K562 (cell line): ENCODE measurements at regions not wholly inside any gene's neighbourhood (a gene's known extent, or its start where the extent isn't known, plus 50 kb on each side); places are given as distances from the start of the nearest gene placed in this dataset.

Experiments
- ATF7 ChIP-seq: fragments of 450-650 bp; IDR thresholded peaks from 2 replicates; pipeline ENCODE4 v1.7.1; 2014; ENCODE audit warnings: mild to moderate bottlenecking, moderate library complexity
- JUND ChIP-seq, 2 experiments: IDR thresholded peaks; 2 replicates in 1 of 2; 3 replicates in 1 of 2; pipeline ENCODE4 v1.6.1; 2011; ENCODE audit warnings: borderline replicate concordance in 2 of 2, low read depth in 2 of 2, low read length in 2 of 2, improper control_type of control experiment in 1 of 2, missing biosample characterization in 1 of 2, missing genetic modification characterization in 1 of 2, missing genetic modification reagents in 1 of 2
- SREBF2 ChIP-seq: sonication (generic); formaldehyde crosslinking; IDR thresholded peaks from 2 replicates; pipeline ENCODE4 v1.4.0; 2020; ENCODE audit warnings: mild to moderate bottlenecking, missing genetic modification reagents
- TF ChIP-seq, protein P1 (sequence below): fragments of 450-650 bp; formaldehyde crosslinking; IDR thresholded peaks from 2 replicates; pipeline ENCODE4 v1.4.0; 2020; ENCODE audit warnings: mild to moderate bottlenecking, moderate library complexity
- TF ChIP-seq, protein P2 (sequence below): IDR thresholded peaks from 3 replicates; pipeline ENCODE4 v1.6.1; 2011; ENCODE audit warnings: borderline replicate concordance, mild to moderate bottlenecking; ENCODE audit not compliant: insufficient read length, insufficient read depth
- TF ChIP-seq, protein P3 (sequence below): fragments of 250-450 bp; sonication (Bioruptor Pico); IDR thresholded peaks from 2 replicates; pipeline ENCODE4 v1.8.0; 2021; ENCODE audit warnings: moderate library complexity, mild to moderate bottlenecking, inconsistent platforms
- TF ChIP-seq, protein P4 (sequence below): sonication (generic); formaldehyde crosslinking; IDR thresholded peaks from 2 replicates; pipeline ENCODE4 v1.8.1; 2022; ENCODE audit warnings: missing genetic modification reagents
- TF ChIP-seq, protein P5 (sequence below): sonication (generic); formaldehyde crosslinking; IDR thresholded peaks from 2 replicates; pipeline ENCODE4 v1.8.1; 2023; ENCODE audit warnings: mild to moderate bottlenecking, missing genetic modification reagents
- TF ChIP-seq, protein P6 (sequence below), 2 experiments: fragments of 250-450 bp in 1 of 2; fragments of 450-650 bp in 1 of 2; sonication (Bioruptor Pico) in 1 of 2; IDR thresholded peaks; 2 replicates each; pipeline versions ENCODE4 v1.6.1 to v1.8.0; 2016 to 2021; ENCODE audit warnings: mild to moderate bottlenecking in 2 of 2, moderate library complexity in 2 of 2, missing compliant biosample characterization in 1 of 2, missing genetic modification characterization in 1 of 2
- TF ChIP-seq, protein P7 (sequence below), 3 experiments: IDR thresholded peaks in 2 of 3; conservative IDR thresholded peaks in 1 of 3; 2 replicates each; pipeline ENCODE4 v1.5.1; 2011 to 2012; ENCODE audit warnings: low read length in 3 of 3, mild to moderate bottlenecking in 3 of 3, control low read depth in 2 of 3, improper control_type of control experiment in 1 of 3, inconsistent platforms in 1 of 3, low read depth in 1 of 3, mixed read lengths in 1 of 3, moderate library complexity in 1 of 3; ENCODE audit not compliant: insufficient read depth in 2 of 3

DNA sequence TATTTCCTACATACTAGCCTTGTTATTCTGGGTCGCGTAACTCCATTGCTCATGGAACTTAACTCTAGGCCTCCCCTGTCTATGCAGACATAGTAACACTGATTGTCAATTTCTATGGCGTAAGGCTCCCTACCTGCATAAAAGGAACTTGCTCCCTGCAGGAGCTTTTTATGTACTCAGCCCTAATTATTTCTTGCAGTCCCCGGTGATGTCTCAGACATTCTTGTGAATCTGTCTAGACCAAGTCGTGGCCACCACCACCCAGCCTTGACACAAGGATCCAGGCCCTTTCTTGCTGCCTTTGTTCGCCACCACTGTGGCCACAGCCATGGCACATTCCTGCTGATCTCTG lies 189.5 kb upstream of the CTAGE1 start:
- TF ChIP-seq, protein P1, sequence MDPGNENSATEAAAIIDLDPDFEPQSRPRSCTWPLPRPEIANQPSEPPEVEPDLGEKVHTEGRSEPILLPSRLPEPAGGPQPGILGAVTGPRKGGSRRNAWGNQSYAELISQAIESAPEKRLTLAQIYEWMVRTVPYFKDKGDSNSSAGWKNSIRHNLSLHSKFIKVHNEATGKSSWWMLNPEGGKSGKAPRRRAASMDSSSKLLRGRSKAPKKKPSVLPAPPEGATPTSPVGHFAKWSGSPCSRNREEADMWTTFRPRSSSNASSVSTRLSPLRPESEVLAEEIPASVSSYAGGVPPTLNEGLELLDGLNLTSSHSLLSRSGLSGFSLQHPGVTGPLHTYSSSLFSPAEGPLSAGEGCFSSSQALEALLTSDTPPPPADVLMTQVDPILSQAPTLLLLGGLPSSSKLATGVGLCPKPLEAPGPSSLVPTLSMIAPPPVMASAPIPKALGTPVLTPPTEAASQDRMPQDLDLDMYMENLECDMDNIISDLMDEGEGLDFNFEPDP (CRISPR knock-in tag), result no peak
- no peak for TF ChIP-seq JUND (IDR thresholded peaks at IDR 0.05; ENCODE audit: borderline replicate concordance, low read depth, low read length)
- no peak for TF ChIP-seq JUND (tag; IDR thresholded peaks at IDR 0.05; ENCODE audit: borderline replicate concordance, low read depth, low read length)
- TF ChIP-seq, protein P2, sequence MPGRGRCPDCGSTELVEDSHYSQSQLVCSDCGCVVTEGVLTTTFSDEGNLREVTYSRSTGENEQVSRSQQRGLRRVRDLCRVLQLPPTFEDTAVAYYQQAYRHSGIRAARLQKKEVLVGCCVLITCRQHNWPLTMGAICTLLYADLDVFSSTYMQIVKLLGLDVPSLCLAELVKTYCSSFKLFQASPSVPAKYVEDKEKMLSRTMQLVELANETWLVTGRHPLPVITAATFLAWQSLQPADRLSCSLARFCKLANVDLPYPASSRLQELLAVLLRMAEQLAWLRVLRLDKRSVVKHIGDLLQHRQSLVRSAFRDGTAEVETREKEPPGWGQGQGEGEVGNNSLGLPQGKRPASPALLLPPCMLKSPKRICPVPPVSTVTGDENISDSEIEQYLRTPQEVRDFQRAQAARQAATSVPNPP, result no peak
- TF ChIP-seq SREBF2, result no peak
- TF ChIP-seq, protein P3, sequence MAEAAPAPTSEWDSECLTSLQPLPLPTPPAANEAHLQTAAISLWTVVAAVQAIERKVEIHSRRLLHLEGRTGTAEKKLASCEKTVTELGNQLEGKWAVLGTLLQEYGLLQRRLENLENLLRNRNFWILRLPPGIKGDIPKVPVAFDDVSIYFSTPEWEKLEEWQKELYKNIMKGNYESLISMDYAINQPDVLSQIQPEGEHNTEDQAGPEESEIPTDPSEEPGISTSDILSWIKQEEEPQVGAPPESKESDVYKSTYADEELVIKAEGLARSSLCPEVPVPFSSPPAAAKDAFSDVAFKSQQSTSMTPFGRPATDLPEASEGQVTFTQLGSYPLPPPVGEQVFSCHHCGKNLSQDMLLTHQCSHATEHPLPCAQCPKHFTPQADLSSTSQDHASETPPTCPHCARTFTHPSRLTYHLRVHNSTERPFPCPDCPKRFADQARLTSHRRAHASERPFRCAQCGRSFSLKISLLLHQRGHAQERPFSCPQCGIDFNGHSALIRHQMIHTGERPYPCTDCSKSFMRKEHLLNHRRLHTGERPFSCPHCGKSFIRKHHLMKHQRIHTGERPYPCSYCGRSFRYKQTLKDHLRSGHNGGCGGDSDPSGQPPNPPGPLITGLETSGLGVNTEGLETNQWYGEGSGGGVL, result no peak
- TF ChIP-seq, protein P4, sequence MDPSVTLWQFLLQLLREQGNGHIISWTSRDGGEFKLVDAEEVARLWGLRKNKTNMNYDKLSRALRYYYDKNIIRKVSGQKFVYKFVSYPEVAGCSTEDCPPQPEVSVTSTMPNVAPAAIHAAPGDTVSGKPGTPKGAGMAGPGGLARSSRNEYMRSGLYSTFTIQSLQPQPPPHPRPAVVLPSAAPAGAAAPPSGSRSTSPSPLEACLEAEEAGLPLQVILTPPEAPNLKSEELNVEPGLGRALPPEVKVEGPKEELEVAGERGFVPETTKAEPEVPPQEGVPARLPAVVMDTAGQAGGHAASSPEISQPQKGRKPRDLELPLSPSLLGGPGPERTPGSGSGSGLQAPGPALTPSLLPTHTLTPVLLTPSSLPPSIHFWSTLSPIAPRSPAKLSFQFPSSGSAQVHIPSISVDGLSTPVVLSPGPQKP, result no peak
- TF ChIP-seq, protein P5, sequence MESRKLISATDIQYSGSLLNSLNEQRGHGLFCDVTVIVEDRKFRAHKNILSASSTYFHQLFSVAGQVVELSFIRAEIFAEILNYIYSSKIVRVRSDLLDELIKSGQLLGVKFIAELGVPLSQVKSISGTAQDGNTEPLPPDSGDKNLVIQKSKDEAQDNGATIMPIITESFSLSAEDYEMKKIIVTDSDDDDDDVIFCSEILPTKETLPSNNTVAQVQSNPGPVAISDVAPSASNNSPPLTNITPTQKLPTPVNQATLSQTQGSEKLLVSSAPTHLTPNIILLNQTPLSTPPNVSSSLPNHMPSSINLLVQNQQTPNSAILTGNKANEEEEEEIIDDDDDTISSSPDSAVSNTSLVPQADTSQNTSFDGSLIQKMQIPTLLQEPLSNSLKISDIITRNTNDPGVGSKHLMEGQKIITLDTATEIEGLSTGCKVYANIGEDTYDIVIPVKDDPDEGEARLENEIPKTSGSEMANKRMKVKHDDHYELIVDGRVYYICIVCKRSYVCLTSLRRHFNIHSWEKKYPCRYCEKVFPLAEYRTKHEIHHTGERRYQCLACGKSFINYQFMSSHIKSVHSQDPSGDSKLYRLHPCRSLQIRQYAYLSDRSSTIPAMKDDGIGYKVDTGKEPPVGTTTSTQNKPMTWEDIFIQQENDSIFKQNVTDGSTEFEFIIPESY, result no peak
- TF ChIP-seq, protein P6, sequence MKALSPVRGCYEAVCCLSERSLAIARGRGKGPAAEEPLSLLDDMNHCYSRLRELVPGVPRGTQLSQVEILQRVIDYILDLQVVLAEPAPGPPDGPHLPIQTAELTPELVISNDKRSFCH (CRISPR knock-in tag; IDR thresholded peaks at IDR 0.05), result no peak
- TF ChIP-seq, protein P6 (tag; IDR thresholded peaks at IDR 0.05), result no peak
- TF ChIP-seq ATF7, result no peak
- TF ChIP-seq, protein P7, sequence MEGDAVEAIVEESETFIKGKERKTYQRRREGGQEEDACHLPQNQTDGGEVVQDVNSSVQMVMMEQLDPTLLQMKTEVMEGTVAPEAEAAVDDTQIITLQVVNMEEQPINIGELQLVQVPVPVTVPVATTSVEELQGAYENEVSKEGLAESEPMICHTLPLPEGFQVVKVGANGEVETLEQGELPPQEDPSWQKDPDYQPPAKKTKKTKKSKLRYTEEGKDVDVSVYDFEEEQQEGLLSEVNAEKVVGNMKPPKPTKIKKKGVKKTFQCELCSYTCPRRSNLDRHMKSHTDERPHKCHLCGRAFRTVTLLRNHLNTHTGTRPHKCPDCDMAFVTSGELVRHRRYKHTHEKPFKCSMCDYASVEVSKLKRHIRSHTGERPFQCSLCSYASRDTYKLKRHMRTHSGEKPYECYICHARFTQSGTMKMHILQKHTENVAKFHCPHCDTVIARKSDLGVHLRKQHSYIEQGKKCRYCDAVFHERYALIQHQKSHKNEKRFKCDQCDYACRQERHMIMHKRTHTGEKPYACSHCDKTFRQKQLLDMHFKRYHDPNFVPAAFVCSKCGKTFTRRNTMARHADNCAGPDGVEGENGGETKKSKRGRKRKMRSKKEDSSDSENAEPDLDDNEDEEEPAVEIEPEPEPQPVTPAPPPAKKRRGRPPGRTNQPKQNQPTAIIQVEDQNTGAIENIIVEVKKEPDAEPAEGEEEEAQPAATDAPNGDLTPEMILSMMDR (IDR thresholded peaks at IDR 0.05 in 2 of 3, conservative IDR thresholded peaks at IDR 0.05 in 1 of 3; ENCODE audit: insufficient read depth in 2 of 3, low read depth in 1 of 3, low read length in 3 of 3), result no peak
